SK-N-SH treated with all-trans-retinoic acid at 6 μM for 48 hours (cell line): ENCODE measurements at regions not wholly inside any gene's neighbourhood (a gene's known extent, or its start where the extent isn't known, plus 50 kb on each side); places are given as distances from the start of the nearest gene placed in this dataset.

Experiments
- CSDC2 ChIP-seq: fragments of 250-450 bp; sonication (Bioruptor Pico); IDR thresholded peaks from 2 replicates; pipeline ENCODE4 v1.5.0; 2020; ENCODE audit warnings: mild to moderate bottlenecking, moderate library complexity
- ISL1 ChIP-seq: fragments of 250-450 bp; sonication (Bioruptor Pico); IDR thresholded peaks from 2 replicates; pipeline ENCODE4 v2.1.2; 2022; ENCODE audit warnings: mild to moderate bottlenecking, moderate library complexity
- OSR1 ChIP-seq: fragments of 250-450 bp; sonication (Bioruptor Pico); IDR thresholded peaks from 2 replicates; pipeline ENCODE4 v1.8.0; 2022; ENCODE audit warnings: moderate library complexity, mild to moderate bottlenecking, inconsistent platforms
- PATZ1 ChIP-seq: fragments of 250-450 bp; sonication (Bioruptor Pico); IDR thresholded peaks from 2 replicates; pipeline ENCODE4 v1.8.0; 2020; ENCODE audit warnings: mild to moderate bottlenecking, moderate library complexity, borderline replicate concordance
- POU6F1 ChIP-seq: fragments of 250-450 bp; sonication (Bioruptor Pico); IDR thresholded peaks from 2 replicates; pipeline ENCODE4 v1.8.0; 2021; ENCODE audit warnings: low read depth, mild to moderate bottlenecking, moderate library complexity, borderline replicate concordance

- TF ChIP-seq ISL1 (CRISPR knock-in tag) (no peak), CSDC2 (CRISPR knock-in tag) (no peak), POU6F1 (CRISPR knock-in tag) (no peak), PATZ1 (no peak), OSR1 (no peak)
Observed at GRCh38 chr1:56424744-56425493, 154.4 kb downstream of the PLPP3 start.
